G401 (cell line): ENCODE measurements at regions not wholly inside any gene's neighbourhood (a gene's known extent, or its start where the extent isn't known, plus 50 kb on each side); places are given as distances from the start of the nearest gene placed in this dataset.
A peak's percentile ranks its signal among the peaks of the same experiment; 100 is the strongest.
"Not testable (repeated sequence)": the region's sequence is repeated elsewhere in the genome, so short reads cannot be mapped to it uniquely, and the experiment has no call there.

ENCODE experiments used
- DNase-seq: peaks from one replicate; pipeline ENCODE4 v3.0.0-alpha.2; 2015; ENCODE audit warnings: low spot score
- in situ Hi-C: cut with HindIII; loops from 2 replicates; pipeline ENCODE4 v1.10.0; 2016; ENCODE audit warnings: low sequenced_read_pairs, mixed read lengths

DNA sequence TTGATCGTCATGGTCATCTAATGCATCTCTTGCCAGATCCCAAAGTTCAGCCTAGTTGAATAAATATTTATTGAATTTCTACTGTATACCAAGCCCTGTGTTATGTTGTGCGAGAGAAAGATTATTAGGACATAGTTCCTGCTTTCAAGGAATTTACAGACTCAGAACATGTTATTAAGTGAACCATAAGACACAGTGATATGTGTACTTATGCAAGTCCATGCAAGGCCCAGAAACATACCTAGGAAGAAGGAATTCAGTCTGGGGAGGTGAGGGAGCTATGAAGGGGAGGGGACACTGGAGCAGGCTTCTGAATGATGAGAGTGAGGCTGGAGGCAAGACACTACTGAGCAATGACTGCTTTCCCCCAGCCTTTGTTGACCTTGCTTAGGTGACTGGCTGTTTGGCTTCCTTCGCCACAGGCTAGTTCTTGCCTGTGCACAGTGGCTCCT lies 81.4 kb downstream of the ACAA2 start:
- DNase-seq = no peak
- in situ Hi-C loops = no loop called here

DNA sequence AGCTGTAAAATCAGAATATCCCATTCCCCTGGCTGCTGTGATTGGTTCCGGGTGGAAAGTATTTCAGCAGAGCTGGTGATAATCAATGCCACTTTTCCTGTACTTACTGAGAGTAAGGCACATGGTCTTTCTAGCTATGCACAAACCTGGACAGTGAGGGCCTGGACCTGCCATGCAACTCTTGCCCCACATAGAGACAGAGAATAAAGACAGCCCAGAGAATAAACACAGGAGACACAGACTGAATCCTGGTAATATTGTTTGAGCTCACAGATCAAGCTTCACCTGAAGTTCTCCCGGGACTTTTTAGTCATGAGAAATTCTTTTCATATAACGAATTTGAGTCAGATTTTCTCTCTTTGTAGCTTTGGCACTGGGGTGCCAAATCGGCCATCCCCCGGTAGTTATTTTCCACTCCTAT lies 81.9 kb downstream of the ACAA2 start:
- in situ Hi-C loops = no loop called here

DNA sequence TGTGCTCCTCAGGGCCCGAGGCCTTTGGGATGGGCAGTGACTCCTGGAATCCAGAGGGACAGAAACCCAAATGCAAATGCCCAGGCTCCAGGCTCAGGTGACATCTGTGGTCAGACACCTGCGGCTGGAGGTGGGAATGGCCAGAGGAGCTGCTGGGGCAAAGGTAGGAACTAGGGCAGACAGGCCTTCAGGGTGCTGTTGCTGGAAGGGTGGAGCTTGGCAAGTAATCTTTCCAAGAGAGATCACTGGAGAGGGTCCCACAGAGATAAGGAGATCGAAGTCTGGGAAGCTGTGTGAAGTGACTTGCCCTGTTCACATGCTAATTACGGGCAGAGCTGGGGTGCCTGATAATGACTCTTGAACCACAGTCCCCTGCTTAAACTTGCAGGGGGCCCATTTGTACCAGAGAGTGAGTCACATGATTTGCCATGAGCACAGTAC lies 82.4 kb downstream of the ACAA2 start:
- in situ Hi-C loops = no loop called here
- no peak for DNase-seq

More for the DNA sequence above, 81.9 kb downstream of the ACAA2 start:
- no peak for DNase-seq

DNA sequence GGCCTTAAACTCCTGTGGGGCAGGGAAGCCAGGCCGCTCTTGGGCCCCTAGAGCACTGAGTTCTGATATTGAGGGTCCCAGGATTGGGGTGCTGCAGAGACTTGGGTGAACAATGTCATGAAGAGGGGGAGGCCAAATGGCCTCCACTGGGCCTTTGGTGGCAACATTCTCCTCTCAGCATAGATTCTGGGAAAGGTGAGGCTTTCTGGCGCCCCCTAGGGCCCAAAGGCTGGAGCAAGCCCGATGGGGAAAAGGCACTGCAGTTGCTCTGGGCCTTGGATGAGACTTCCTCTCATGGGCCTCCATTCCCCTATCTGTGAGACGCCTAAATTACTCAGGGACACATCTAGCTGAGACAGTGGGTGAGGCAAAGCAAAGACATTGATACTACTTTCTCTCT lies 84.8 kb downstream of the ACAA2 start:
- in situ Hi-C loops = no loop called here
- DNase-seq = peak; percentile 32

DNA sequence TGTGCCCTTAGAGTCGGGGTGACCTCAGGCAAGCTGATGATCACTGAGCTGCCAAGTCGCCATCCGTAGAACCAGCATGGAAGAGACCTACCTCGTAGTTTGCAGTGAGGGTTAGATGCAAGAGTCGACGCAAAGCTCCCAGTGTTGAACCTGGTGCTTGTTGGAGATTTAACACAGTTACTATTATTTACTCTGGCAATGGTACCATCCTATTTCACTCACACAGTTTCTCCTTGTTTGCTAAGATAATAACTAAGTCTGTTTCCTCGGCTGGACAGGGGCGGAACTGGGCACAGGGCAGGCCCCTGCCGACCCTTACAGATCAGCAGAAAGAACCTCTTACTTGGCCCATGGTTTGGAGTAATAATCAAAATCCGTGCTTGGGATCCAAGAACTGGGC lies 85.5 kb downstream of the ACAA2 start:
- DNase-seq = no peak
- in situ Hi-C loops = no loop called here

DNA sequence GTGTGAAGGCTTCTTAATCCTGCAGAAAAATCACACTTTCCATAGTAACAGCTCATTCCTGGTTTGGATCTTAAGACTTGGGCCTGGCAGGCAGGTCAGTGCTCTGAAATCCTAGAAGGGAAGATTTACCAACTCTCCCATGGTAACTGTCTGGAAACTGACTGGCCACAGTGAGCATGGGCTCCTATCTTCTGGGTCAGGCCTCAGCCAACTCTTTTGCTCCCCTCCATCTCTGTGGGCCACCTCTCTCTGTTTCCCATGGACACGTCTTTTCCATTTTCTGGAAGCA lies 86.7 kb downstream of the ACAA2 start:
- DNase-seq = no peak
- in situ Hi-C loops = no loop called here

DNA sequence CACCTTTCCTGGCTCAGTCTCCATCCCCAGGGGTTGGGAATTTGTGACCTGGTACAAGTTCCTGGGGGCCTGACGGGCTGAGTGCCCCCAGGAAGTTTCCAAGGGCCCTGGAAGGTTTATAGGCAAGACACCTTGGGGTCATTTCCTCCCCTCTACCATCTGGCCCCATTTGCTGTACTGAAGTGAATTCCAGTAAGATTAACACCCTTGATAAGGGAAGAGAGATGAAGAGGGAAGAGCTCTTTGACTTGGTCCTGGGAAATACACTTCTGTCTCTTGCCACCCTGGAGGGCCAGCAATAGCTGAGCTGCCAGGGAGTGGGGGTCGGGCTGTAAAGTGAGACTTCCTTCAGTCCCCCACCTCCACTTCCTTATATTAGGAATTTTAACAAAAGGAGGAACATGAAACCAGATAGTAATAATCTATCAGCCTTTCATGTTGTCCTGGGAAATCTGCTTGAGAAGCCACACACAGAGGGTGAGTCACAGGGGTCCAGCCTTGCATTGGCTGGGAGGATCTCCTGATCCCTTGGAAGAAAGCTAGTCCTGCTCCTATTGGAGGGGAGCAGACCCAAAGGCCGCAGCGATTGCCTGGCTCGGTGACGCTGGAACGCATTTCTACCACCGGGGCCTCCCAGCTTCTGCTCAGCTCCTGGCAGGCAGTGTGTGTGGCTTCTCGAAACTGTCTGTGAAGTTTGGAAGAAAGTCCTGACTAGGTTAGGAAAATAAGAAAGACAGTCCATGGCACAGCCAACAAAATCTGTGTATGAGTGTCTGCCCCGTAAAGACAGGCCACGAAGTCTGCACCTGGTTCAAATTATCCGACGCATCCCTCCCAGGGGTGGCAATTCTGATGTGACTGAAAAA lies 87.3 kb downstream of the ACAA2 start:
- peak; percentile 39 for DNase-seq
- in situ Hi-C loops = no loop called here

DNA sequence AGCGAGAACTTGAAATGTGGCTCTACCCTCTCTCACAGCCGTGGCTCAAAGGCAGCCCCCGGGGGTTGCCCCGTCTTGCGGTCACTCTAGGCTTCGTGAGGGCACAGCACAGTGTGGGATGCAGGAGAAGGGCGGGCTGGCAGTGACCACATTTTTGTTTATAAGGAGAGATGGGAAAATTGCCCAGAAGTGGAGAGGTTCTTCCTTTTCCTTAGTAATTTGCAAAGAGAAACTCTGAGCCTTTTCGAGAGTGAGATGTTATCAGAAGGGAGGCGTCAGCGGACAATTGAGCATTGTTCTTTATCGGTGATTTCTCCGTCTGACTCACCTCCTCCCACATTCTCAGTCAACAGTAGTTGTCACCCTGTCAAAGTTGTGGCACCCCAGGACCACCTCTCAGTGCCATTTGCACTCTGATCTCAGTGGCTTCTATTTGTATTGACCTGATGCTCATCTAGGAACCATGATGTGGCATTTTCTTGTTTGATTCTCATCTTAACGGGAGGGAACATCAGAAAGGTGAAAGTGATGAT lies 89.6 kb downstream of the ACAA2 start:
- DNase-seq = no peak
- in situ Hi-C loops = no loop called here

DNA sequence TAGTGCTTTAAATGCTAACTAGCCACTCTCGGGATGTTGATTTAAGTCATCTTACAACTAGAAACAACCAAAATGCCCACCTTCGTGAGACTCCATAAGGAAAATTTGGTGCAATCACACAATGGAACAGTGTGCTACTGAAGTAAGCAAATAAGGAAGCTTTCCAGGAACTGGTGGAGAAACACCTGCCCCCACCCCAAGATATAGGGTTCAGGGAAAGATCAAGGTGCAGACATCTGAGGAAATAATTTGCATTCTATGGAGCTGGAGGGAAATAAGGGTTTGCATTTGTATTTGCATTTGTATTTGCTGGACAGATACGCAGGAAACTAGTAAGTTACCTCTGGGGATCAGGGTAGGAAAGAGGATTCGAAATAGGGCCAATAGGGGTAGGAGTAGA lies 90.9 kb downstream of the ACAA2 start:
- in situ Hi-C loops = no loop called here
- no peak for DNase-seq

DNA sequence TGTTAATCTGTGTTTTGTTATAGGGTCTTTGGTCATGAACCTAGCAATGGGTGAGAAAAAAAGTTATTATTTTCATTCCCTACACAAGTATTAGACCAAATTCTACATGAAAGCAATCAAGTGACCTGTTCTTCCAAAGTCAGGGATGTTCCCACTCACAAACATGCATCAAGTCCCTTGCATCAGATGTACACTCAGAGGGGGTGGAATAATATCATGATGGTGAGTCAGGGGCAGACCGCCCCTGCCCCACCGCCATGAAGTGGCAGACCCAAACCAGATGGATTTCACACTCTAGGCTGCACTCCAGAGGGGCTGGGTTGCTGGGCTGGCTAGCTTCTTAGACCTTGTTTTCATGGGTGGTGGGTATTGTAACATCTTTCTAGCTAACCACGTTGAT lies 91.4 kb downstream of the ACAA2 start:
- in situ Hi-C loops = no loop called here
- DNase-seq = no peak

DNA sequence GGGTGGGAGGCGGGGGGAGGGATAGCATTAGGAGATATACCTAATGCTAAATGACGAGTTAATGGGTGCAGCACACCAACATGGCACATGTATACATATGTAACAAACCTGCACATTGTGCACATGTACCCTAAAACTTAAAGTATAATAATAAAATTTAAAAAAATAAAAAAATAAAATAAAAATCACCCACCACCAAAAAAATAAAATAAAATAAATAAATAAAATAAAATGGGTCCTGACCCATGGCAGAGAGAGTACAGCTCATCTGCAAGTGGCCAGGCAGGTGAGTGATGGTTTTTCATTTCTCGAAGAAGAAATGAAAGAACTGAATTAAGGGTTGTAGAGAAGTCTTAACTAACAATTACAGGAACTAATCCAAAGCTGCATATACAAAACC lies 92.4 kb downstream of the ACAA2 start:
- in situ Hi-C loops, DNase-seq: not testable (repeated sequence)

DNA sequence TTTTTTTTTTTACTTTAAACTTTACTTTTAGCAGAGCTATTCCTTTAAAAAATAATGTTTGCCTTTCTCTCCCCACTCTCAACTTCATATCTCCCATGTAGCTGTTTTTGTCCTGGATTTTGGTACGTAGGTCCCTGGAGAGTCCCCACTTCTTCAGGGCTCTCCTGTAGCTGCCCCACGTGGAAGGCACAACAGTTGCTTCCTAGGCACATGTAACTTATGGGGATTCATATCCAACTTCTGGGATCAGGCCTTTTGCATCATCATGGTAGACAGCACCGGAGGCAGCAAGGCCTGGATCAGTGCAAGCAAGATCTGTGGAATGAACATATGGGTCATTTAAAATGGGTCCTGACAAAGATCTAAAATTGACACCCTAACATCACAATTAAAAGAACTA lies 95.7 kb downstream of the ACAA2 start:
- in situ Hi-C loops = no loop called here
- DNase-seq = no peak

DNA sequence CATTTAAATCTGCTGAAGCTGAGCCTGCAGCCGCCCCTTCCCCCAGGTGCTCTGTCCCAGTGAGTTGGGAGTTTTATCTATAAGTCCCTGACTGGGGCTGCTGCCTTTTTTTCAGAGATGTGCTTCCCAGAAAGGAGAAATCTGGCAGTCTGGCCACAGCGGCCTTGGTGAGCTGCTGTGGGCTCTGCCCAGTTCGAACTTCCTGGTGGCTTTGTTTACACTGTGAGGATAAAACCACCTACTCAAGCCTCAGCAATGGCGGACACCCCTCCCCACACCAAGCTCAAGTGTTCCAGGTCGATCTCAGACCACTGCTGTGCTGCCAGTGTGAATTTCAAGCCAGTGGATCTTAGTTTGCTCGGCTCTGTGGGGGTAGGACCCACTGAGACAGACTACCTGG lies 97.3 kb downstream of the ACAA2 start:
- no peak for DNase-seq
- in situ Hi-C loops = no loop called here

DNA sequence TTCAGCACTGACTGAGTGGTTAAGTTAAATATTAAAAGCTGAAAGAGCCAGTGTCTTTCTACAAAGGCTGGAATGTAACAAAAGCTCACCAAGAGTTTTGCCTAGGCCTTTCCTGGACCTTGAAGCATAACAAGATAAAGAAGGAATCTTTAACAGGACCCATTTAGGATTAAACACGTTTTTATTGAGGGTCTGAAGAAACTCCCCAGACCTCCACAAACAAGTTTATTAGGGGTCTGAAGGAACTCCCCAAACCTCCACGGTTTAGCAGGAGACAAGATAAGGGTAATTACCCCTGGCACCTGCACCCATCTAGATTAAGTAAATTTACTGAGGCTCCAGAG lies 104.0 kb downstream of the ACAA2 start:
- DNase-seq = no peak
- in situ Hi-C loops = no loop called here

DNA sequence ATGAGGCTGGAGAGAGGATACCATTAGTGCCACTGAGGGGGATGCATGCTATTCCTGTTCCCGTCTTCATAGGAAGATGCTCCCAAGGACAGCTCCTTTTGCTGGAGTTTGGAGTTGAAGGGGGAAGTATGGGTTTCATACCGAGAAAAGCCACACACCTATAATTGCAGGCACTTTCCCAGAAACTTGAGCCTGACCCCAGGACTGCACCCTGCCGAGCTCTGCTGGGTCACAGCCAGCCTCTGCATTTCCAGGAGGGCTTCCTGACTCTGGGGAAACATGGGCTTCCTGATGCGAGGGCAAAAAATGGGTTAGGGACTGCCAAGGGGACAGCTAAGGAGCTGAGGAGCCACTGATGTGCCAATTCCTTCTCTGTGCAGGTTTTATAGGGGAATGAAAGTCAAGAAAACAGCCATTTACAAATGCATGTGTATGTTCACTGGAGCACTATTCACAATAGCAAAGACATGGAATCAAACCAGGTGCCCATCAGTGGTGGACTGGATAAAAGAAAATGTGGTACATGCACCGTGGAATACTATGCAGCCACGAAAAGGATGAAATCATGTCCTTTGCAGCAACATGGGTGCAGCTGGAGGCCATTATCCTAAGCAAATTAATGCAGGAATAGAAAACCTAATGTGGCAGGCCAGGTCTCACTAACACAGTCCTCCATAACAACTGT lies 104.5 kb downstream of the ACAA2 start:
- no peak for DNase-seq
- in situ Hi-C loops = no loop called here

DNA sequence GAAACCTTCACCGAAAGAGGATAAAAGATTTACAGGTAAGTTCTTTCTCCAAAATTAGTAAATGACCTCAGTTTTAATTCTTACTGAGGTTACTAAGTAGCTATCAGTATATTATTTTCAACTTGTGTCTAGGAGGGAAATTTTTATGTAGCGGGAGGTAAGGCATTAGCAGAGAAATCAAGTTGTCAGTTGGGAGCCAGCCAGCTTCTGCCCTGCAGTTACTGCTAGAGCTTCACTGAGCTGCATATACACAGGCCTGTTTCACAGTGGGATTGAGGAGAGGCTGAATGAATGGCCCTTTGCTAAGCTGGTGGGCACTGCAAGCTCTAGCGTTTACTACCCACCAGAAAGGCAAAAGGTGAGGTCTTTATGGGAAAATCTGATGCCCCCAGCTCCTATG lies 105.7 kb downstream of the ACAA2 start:
- in situ Hi-C loops = no loop called here
- no peak for DNase-seq

DNA sequence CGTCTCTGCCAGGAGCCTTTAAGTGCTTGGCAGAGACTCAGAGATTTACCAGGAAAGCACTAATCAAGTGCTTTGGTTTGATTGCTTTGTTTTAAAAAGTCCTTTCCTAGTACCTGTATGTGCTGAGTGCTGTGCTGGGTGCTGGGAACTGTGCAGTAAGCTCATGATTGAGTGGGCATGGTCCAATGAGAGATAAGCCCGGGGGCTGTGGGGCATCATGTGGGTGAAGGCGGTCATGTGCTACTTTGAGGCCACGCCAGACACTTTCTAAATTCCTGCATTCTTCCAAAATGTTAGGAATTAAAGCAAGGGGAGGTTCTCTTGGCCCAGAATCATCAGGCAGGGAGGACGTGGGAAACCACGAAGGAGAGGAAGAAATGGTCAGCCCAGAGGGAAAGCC lies 109.0 kb downstream of the ACAA2 start:
- in situ Hi-C loops = no loop called here
- no peak for DNase-seq

DNA sequence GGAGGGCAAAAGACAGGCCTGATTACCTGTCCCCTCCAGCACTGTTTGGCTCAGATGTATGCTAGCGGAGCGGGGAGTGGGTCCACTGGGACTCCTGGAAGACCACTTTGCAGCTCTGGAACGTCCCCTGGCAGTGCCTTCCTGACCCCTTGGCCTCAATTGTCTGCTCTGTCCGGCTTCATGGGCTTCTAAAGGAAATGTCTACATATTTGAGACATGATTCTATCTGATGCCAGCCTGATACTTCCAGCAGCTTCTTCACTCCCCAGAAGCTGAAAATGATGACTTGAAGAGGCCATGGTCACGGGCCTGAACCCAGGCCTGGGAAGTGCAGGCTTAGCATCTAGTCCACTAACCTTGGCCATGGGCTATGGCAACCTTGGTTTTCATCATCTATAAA lies 112.1 kb downstream of the ACAA2 start:
- in situ Hi-C loops = no loop called here
- DNase-seq = no peak

DNA sequence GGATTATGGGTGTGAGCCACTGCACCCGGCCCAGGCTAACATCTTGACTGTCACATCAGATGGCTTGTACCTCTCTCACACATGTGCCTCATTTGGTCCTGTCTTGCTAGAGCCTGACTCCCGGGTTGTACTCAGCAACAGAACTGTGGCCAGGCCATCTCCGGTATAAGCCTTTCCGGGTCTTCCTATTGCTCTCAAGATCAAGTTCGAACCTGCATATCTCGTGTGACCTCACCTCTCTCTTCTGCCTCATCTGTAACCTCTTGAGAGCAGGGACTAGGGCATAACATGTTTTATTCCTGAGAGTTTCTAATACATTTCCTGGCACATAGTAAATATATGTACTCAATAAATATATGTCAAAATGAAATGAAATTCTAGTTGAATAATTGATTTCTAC lies 114.0 kb downstream of the ACAA2 start:
- DNase-seq = no peak
- in situ Hi-C loops = no loop called here

DNA sequence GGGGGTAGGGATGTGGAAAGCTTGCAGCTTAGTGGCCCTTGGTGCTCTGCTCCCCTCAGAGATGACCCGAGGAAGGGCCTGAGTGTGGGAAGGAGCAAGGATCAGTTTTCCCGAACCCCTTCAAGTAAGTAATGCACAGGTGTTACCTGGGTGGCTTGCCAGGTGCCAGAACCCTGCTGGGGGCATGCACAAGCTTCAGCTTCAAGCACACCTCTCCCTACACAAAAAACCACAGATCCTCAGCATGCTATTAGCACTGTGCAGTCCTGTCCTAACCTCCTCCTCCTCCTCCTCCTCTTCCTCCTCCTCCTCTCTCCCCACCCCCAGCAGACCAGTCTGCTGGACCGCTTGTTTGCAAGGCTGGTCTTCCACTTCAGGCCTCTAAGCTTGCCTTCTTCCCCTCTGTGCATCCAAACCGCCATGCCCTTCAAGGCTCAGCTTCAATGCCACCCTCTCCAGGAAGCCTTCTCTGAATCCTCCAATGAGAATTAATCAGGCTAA lies 114.8 kb downstream of the ACAA2 start:
- in situ Hi-C loops = no loop called here

More for the DNA sequence above, 114.8 kb downstream of the ACAA2 start:
- DNase-seq = no peak
